Breast epithelium (tissue), 3 donors: ENCODE measurements at regions not wholly inside any gene's neighbourhood (a gene's known extent, or its start where the extent isn't known, plus 50 kb on each side); places are given as distances from the start of the nearest gene placed in this dataset.

ENCODE experiments used
- CTCF ChIP-seq, 3 donors: fragments of 450-650 bp; IDR thresholded peaks; one replicate each; pipeline ENCODE4 v1.5.1; 2016 to 2017; ENCODE audit warnings: antibody characterized with exemption in 3 of 3, mild to moderate bottlenecking in 3 of 3, moderate library complexity in 3 of 3
- POLR2A ChIP-seq: fragments of 450-650 bp; IDR thresholded peaks from one replicate; pipeline ENCODE4 v1.6.1; 2016; ENCODE audit warnings: antibody characterized with exemption, mild to moderate bottlenecking, moderate library complexity
- POLR2AphosphoS5 ChIP-seq, 3 donors: sonication (generic); formaldehyde crosslinking; IDR thresholded peaks; one replicate each; pipeline ENCODE4 v1.6.1; 2017; ENCODE audit warnings: antibody characterized with exemption in 3 of 3

DNA sequence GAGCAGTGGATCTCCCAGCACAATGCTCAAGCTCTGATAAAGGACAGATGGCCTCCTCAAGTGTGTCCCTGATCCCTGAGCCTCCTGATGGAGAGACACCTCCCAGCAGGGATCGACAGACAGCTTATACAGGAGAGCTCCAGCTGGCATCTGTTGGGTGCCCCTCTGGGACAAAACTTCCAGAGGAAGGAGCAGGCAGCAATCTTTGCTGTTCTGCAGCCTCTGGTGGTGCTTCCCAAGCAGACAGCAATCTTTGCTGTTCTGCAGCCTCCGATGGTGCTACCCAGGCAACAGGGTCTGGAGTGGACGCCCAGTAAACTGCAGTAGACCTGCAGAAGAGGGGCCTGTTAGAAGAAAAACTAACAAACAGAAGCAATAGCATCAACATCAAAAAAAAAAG, 349.3 kb upstream of the SPRY2 start:
- TF ChIP-seq CTCF (IDR thresholded peaks at IDR 0.05) (no peak), POLR2A (no peak), POLR2AphosphoS5 (IDR thresholded peaks at IDR 0.05) (no peak)
